ENCODE measurements at regions not wholly inside any gene's neighbourhood (a gene's known extent, or its start where the extent isn't known, plus 50 kb on each side); places are given as distances from the start of the nearest gene placed in this dataset.

- TF ChIP-seq POLR2A (IDR thresholded peaks at IDR 0.05) (no peak), POLR2AphosphoS5 (IDR thresholded peaks at IDR 0.05) (no peak)
- TF ChIP-seq, protein P1, sequence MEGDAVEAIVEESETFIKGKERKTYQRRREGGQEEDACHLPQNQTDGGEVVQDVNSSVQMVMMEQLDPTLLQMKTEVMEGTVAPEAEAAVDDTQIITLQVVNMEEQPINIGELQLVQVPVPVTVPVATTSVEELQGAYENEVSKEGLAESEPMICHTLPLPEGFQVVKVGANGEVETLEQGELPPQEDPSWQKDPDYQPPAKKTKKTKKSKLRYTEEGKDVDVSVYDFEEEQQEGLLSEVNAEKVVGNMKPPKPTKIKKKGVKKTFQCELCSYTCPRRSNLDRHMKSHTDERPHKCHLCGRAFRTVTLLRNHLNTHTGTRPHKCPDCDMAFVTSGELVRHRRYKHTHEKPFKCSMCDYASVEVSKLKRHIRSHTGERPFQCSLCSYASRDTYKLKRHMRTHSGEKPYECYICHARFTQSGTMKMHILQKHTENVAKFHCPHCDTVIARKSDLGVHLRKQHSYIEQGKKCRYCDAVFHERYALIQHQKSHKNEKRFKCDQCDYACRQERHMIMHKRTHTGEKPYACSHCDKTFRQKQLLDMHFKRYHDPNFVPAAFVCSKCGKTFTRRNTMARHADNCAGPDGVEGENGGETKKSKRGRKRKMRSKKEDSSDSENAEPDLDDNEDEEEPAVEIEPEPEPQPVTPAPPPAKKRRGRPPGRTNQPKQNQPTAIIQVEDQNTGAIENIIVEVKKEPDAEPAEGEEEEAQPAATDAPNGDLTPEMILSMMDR (IDR thresholded peaks at IDR 0.05), result no peak
Observed at GRCh38 chr7:109318136-109318535, 748.5 kb downstream of the DNAJB9 start.
